GM12891 (cell line): ENCODE measurements at regions not wholly inside any gene's neighbourhood (a gene's known extent, or its start where the extent isn't known, plus 50 kb on each side); places are given as distances from the start of the nearest gene placed in this dataset.

ENCODE experiments used
- POLR2A ChIP-seq: IDR thresholded peaks from 2 replicates; pipeline ENCODE4 v1.6.1; 2011; ENCODE audit warnings: low read depth, low read length, control low read depth
- SPI1 ChIP-seq: IDR thresholded peaks from 2 replicates; pipeline ENCODE4 v1.6.1; 2011; ENCODE audit warnings: low read depth, low read length, control low read depth

DNA sequence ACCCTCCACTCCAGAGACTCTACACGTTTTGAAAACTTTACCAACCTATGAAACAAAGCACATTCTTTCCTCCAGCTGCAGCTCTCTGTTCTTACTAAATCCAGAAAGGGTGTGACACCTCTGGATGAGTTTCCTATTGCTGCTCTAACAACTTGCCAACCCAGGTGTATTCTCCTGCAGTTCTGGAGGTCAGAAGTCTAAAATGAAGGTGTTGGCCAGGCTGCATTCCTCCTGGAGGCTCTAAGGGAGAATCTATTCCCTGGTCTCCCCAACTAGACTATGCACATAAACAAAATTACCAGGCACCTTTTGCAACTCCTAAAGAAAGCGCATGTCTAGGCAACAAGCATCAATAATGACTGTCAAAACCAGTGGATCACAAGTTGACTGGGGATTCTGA, 128.8 kb downstream of the NUFIP1 start:
- TF ChIP-seq POLR2A (no peak), SPI1 (no peak)
